HG03045 (cell line): ENCODE measurements at regions not wholly inside any gene's neighbourhood (a gene's known extent, or its start where the extent isn't known, plus 50 kb on each side); places are given as distances from the start of the nearest gene placed in this dataset.

Experiments
- ATAC-seq: cut with Tn5 transposase; IDR thresholded peaks from one replicate; pipeline ENCODE4 v1.9.1; 2021; ENCODE audit warnings: mild to moderate bottlenecking, moderate library complexity; ENCODE audit not compliant: unreplicated experiment

DNA sequence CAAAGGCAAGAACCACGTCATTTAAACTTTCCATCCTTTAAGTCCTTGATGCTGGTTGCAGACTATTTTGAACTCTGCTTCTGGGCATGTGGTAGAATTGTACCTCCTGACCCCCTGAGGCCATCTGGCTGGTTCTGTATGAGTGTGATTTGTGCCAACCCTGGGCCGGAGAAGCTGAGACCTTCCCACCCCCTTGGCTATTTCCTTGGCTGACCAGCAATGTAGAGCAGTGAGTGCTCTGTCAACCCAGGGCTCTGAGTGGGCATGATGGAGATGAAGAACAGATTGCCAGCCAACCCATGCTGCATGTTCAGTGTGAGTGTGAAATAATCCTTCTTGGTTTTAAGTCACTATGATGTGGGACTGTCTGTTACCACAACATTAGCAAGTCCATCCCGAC is 82.1 kb upstream of the RASGRP1 start:
- ATAC-seq: no peak

DNA sequence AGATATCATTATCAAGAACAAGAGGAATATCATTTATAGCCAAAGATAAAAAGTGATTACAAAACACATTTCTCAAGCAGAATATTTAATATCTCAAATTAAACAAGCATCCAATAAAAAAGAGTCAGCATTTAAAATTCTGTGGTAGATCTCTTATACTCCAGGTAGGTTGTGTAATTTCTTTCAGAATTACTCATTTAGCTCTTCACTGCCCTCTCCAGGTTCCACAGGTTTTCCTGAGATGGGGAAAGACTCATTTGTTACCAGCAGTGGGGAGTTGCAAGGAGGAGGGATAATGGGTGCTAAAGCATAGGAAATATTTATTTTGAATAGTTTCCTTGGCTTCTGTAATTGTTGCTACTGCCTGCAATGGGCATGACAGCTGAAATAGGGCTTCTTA is 83.1 kb upstream of the RASGRP1 start:
- ATAC-seq: no peak

DNA sequence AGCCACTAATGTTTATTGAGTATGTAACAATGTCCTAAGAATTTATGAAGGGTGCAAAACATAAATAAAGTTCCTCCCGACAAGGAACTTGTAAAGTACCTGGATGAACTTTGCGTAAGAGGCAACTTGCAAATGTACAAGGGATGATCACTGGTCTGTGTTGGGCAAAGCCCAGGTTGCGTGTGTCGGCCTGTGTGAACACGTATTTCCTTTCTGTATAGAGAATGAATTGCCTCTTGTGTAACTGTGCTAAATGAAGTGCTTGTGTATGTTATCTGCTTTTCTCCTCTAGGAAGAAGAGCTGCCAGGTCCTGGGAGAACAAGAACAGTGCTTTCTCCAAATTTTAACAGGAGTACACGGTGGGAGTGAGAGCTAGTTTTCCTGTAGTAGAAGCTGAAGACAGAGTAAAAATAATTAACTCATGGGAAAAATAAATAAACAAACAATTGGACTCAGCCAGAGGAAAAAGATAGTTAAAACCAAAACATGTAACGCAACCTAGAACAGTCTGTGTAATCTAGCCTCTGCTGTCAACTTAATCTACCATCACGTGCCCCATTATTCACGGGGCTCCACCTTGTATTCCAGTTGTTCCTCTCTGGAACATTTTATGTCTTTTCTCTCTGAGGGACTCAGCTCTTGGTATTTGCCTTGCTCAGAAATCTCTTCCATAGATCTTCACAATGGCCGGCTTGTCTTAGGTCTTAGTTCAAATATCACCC is 83.7 kb upstream of the RASGRP1 start:
- ATAC-seq: no peak

DNA sequence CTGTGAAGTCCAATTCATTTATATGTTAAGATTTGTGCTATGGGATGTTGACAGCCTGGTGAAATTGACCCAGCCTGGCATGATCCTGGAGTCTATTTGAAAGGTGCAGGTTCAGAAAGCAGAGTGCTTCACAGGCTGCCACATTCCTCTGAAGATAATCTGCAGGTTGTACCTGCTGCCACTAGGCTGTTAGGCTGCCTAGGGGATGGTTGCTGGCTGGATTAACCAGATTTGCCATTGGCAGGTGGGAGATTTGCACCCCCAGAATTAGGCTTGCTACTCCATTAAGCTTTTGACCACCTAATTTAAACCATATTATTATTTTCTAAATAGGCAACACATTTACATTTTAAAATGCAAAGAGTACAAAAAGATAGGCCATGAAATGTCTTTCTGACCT is 85.8 kb upstream of the RASGRP1 start:
- no peak for ATAC-seq

DNA sequence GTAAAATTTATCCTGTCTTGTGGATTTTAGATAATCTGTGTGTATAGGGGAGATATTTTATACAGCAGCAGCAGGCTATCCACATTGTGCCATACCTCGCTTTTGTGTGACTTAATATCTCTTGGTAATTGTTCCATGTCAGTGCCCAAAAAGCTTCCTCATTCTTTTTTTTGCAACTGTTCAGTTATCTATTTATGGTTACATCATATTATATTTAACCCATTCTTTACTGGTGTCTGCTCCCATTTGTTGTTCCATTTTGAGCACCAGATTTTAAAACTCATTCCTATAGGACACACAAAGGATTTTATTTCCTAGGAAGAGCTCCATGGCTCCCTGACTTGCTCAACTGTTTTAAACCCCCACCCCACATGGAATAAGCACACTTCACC is 86.3 kb upstream of the RASGRP1 start:
- ATAC-seq: no peak

DNA sequence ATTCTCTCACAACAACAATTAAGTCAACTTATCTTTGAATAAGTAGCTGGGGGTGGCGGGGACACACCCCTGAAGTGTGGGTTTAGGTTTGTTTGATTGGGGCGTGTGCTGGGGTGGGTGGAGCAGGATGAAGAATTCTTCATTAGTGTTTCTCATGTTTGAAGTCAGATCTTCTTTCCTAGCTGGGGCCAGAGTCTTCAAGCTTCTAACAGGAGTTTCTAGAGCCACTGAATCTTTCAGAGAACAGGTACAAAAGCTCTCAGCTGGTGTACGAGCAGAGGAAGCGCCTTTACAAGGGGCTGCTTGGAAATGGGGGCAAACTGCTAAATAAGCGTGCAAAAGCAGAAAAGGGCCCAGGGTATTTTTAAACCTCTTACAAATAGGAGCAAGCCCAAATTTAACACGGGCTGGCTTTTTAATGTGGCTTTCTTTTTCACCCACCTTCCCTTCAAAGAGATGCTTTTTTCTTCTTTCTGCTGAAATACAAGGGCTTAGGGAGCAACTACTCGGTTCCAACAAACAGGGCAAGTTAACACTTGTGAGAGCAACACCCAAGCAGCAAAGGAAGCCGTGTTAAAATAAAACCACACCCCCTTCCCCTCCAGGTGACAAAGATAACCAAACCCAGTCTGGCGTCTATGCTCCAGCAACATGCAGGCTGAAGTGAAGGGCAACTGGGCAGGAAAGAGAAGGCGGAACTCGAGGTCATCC is 86.9 kb upstream of the RASGRP1 start:
- ATAC-seq: no peak

DNA sequence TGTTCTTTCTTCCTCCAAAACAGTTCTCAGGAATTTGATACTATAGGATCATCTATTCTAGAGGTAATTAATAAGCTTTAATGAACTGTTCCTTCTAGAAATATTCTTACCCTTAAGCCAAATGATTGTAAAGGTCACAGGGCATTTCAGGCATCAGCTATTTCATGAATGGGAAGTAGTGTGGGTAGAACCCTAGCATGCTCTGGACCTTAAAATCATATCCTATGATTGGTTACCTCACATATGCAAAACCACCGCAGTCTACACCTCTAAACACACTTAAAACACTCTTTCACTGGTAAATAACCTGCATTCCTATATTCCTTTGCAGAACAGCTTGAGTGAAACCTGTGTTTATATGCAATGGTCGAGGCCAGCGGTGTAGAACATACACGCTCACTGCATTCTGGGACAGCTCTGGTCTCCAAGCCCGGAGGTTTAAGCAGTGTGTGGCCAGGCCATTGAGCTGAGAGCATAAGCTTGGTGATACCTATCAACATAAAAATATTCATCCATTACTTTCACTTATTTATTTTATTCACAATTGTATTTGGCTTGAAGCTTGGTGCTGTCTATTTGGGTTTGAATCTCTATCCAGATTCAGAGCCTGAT is 87.7 kb upstream of the RASGRP1 start:
- no peak for ATAC-seq

DNA sequence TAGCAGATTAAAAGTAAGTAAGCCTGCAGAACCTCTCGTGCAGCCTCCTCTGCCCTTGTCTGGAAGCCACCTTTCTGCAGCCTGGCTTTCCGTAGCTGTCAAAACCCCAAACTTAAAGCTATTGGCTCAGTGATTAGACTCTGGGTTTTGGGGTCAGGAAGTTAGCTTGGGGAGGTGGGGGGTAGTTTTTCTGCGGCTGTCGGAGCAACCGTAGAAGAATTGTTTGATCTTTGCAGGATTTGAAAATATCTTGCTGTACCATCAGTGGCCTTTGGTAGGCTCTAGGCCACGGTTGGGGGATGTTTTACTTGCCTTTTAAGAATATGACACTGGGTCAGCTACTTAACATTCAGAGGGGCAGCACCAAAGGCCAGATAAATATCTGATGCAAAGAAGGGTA is 88.4 kb upstream of the RASGRP1 start:
- no peak for ATAC-seq

DNA sequence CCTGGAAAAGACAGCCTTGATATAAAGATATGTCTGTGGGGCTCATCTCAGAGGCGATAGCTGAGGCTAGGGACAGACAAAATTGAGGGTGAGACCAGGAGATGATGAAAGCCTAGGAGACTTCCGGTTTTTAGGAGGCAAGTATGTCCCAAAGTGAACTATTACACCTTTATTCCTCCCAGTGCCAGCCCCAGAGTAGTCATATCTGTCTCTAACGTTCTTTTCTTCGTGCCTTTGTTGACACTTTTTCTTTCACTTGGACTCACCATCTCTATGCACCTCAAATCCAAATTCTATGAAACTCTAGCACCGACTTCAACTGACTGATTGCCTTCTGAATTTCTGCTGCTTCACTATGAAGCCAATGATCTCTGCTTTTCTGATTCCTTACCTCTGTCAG is 93.8 kb upstream of the RASGRP1 start:
- ATAC-seq: no peak

DNA sequence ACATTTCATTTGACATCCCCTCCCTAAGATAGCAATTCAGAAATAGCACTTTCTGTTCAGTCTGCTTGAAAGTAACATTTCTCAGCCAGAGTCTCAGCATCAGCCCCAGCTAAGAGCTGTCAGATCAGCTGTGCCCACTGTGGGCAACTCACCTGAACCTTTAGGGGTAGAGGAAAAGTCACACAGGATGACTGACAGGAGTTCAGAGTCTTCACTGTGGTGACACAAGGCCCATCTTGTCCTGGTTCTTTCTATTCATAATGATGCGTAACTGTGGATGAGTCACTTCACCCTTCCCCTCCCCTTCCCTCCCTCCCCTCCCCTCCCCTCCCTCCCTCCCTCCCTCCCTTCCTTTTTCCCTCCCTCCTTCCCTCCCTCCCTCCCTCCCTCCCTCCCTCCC is 96.1 kb upstream of the RASGRP1 start:
- ATAC-seq: no peak

DNA sequence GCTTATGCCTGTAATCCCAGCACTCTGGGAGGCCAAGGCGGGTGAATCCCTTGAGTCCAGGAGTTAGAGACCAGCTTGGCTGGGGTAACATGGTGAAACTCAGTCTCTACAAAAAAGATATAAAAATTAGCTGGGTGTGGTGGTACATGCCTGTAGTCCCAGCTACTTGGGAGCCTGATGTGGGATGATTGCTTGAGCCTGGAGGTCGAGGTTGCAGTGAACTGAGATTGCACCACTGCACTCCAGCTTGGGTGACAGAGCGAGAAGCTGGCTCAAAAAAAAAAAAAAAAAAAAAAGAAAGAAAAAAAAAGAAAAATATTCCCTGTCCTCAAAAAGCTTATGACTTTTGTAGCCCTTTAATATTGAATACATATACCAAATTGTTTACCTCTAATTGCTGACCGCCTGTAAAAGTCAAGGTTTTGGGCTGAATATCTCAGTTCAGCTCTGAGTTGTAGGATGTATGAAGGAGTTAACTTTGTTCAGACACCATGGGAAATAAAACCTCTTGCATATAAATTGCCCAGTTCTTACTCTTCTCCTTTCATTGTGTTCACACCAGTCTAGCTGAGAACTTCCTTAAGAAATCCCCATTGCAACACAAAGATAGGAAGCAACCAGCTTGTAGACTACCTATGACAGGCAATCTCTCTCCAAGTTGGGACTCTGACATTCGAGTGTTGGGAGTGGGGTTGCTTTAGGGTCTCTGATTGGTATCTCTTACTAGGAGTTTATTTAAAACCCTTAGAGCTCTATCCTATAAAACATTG is 97.6 kb upstream of the RASGRP1 start:
- no peak for ATAC-seq

DNA sequence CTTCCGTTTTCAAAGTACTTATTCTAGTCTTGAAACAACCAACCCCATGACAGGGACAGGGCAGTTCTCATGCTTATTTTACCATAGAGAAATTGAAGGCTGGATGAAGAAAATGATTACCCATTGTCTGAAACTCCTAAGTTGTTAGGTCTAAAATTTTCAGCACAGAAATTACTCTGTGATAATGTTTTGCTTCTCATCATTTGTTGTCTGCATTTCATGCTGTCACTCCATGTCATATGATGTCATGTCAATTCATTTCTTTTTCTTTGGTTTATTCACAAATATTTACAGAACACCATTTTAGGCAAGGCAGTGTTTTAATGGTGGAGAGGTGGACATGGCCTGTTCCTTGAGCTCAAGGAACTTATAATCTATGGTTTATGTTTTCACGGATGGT is 98.2 kb upstream of the RASGRP1 start:
- no peak for ATAC-seq

DNA sequence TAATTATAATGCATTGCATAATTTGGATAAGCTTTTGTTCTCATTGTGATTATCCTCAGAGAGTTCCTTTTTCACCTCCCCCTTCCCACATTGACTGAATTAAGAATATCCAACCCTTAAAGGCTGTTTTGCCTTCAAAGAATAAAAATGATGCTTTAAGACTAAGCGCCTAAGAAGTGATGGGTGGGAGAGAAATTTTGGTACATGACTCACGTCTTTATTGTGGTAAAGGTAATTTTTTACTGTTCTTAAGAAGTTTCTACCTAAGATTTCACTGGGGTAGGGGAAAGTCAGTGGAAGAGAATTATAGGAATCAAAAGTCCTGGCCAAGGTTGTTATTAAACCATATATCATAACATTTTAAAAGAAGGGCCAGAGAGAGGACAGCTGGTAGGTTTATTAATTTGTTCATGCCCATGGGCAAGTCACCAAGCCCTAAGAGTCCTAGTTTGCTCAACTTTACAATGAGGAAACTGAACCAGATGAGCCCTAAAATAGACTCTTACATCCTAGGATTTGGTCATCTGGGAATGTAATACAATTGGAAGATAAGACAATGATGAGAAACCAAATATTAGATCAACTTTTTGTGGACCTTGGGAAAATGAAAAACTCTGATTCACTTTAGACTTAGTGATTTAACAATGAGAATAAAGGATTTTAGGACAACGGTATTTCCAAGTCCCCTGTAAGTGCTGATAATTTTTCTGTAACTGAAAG is 101.1 kb upstream of the RASGRP1 start:
- no peak for ATAC-seq

DNA sequence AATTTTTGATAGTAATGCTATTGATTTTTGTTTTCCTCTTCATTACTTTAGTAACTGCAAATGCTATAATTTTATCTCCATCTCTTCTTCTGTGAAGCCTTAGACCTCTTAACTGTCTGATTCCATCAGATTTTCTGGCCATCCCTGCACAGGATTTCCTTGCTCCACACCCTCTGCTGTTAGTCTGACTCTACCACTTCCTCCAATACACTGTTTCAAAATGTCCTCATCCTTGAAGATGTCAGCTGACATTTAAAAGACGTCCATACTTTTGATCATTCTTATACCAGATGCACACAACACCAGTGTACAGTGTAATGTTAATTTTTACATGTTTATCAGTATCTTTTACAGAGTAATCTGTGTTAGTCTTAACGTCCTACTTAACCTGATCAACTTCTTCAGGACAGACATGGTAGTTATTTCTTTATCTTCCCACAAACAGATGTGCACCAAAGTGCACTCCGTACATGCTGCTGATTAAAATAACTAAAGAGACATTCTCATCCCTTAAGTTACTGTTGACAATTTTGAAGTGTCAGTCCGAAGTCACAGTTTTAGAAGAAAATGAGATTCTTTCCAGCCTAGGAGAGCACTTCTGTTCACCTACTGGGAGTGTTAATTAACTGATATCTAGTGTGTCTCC is 102.4 kb upstream of the RASGRP1 start:
- no peak for ATAC-seq

DNA sequence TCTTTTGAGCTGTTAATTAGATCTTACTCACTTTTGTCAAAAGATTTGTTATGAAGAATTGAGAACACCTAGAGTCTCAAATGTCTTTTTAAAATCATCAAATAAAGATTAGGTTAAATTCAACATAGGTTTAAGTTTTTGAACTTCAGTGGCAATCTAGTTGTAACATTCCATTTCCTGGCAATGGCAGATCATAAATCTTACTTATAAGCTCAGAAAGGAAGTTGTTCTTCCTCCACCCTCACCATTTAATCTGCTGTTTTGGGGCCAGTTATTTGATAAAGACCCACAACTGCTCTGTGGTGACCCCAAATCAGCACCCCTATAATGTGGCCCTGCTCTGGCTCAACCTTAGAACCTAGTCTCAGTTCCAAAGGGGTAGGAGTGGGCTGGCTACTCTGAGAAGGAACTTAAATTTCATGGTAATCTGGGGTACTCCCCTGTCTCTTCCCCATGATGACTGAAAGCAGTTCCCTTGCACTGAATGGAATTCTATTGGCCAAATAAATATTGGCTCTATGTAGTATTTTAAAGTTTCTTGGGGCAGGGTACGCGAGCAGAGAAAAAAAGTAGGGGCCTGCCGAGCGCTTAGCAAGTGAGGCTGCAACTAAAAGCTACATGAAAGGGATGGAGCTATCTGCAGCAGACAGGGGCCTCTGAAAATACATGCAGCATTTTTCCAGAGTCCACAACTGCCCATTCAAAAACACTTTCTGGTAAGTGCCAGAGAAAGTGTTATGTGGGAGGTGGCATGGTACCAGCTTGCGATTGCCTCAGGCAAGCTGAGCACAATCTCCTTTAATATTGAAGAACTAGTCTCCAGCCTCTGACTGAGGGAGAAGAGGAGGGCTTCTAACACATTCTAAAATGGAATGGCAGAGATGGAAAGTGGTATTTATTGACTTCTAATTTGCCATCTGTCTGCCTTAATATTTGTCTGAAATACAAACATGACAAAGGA is 103.6 kb upstream of the RASGRP1 start:
- no peak for ATAC-seq

DNA sequence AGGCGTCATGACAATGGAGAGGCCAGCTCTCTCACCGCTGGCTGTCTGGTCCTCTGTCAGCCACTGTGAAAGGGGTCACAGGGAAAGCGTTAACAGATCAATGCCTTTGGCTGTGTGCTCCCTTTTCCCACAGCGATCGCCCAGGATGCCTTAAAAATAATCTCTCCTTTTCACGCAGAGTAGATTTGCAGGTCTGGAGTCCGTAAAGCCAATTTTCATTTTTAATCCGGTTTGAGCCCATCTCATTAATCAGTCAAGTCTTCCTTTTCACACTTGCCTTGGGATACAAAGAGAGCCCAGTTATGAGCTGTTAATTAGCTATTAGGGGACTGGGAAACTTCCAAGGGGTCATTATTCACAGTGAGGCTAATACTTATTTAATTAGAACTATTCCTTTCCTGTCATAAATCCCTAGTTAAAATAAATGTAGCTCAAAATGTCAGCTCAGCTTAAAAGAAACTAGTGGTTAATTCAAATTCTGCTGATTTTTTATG is 104.3 kb upstream of the RASGRP1 start:
- ATAC-seq: no peak

DNA sequence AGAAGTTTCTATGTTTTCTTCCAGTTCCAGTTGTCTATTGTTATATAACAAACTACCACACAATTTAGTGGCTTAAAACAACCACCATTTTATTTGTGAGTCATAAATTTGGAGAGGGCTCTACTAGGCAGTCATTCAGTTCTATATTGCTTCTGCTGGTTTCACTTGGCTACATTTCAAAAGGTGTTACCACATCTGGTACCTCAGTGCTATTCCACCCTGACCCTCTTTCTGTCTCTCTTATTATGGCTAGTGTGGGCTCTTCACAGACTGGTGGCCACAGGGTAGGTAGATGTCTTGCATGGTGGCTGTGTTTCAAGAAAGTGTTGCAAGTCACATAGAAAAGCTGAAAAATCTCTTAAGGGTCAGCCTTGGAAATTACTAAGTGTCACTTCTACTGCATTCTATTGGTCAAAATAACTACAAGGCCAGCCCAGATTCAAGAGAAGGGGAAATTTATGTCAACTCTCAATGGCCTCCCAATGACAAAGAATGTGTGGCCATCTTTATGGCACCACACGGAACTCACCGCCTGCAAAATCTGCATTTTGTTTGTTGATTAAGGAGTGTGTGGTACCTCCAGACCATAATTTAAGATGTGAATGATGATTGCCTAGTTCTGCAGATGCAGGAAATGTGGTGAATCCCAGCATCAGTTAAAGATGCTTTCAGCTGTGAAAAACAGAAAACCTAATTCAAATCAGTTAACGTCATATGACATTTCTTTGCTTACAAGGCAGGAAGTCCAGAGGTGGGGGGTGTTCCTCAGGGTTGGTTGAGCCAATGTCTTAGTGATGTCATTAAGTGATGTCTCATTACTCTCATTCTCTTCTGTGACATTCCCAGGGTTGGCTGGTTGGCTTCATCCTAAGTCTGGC is 105.8 kb upstream of the RASGRP1 start:
- ATAC-seq: peak; percentile 40

DNA sequence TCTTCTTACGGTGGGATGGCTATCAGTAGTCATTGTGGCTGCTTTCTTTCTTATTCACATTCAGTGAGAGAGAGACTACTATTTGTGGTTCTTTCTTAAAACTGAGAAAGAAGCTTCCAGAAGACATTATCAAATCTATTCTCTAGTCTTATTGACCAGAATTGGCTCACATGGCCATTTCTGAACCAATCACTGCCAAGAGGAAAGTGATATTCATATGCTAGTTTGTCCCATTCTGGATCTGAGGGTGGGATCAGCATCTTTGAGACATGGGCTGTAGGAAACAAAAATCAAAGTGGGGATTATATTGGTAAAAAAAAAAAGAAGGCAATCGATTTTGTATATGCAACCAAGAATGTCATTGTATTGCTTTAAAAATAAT is 106.4 kb upstream of the RASGRP1 start:
- ATAC-seq: no peak
